Neural cell (in vitro differentiated cells): ENCODE measurements at regions not wholly inside any gene's neighbourhood (a gene's known extent, or its start where the extent isn't known, plus 50 kb on each side); places are given as distances from the start of the nearest gene placed in this dataset.

Experiments used
- EP300 ChIP-seq: fragments of 450-650 bp; conservative IDR thresholded peaks from 2 replicates; pipeline ENCODE4 v1.6.1; 2014; ENCODE audit warnings: antibody characterized with exemption, mild to moderate bottlenecking, moderate library complexity; ENCODE audit not compliant: poor library complexity, severe bottlenecking
- EZH2 ChIP-seq: fragments of 200-600, 300-800 bp; shearing (Covaris generic), sonication (generic); IDR thresholded peaks from 2 replicates; pipeline ENCODE4 v1.6.1; 2014; ENCODE audit warnings: antibody characterized with exemption, low read length, borderline replicate concordance, mild to moderate bottlenecking; ENCODE audit not compliant: insufficient read depth, poor library complexity, severe bottlenecking
- POLR2AphosphoS5 ChIP-seq: IDR thresholded peaks from 2 replicates; pipeline ENCODE4 v1.6.1; 2012
- RAD21 ChIP-seq: fragments of 450-650 bp; conservative IDR thresholded peaks from 2 replicates; pipeline ENCODE4 v1.6.1; 2014; ENCODE audit warnings: antibody characterized with exemption, mild to moderate bottlenecking, moderate library complexity
- TAF1 ChIP-seq: IDR thresholded peaks from 2 replicates; pipeline ENCODE4 v1.6.1; 2012; ENCODE audit warnings: low read depth
- TF ChIP-seq, protein P1 (sequence below): fragments of 450-650 bp; IDR thresholded peaks from 2 replicates; pipeline ENCODE4 v1.5.1; 2014; ENCODE audit warnings: antibody characterized with exemption, mild to moderate bottlenecking, moderate library complexity; ENCODE audit not compliant: poor library complexity, severe bottlenecking

DNA sequence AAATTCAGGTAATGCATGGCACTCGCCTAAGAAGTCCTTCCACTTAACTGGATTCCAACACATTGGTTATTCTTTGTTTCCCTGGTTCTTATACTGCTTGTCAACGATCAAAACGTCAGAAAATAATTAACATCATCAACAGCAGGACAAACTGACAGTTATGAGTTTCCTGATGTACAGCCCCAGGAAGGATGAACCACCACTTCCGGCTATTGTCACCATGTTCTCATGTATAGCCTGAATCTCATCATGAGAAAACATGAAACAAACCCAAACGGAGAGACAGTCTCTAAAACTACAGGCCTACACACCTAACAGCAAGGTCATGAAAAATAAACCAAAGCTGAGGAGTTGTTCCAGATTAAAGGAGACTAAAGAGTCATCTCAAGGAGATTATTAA is 60.5 kb upstream of the FBXO28 start:
- no peak for TF ChIP-seq EZH2
- no peak for TF ChIP-seq RAD21
- TF ChIP-seq, protein P1, sequence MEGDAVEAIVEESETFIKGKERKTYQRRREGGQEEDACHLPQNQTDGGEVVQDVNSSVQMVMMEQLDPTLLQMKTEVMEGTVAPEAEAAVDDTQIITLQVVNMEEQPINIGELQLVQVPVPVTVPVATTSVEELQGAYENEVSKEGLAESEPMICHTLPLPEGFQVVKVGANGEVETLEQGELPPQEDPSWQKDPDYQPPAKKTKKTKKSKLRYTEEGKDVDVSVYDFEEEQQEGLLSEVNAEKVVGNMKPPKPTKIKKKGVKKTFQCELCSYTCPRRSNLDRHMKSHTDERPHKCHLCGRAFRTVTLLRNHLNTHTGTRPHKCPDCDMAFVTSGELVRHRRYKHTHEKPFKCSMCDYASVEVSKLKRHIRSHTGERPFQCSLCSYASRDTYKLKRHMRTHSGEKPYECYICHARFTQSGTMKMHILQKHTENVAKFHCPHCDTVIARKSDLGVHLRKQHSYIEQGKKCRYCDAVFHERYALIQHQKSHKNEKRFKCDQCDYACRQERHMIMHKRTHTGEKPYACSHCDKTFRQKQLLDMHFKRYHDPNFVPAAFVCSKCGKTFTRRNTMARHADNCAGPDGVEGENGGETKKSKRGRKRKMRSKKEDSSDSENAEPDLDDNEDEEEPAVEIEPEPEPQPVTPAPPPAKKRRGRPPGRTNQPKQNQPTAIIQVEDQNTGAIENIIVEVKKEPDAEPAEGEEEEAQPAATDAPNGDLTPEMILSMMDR, result no peak
- no peak for TF ChIP-seq POLR2AphosphoS5
- no peak for TF ChIP-seq EP300
- no peak for TF ChIP-seq TAF1
